Kidney epithelial cell (primary cell): ENCODE measurements at regions not wholly inside any gene's neighbourhood (a gene's known extent, or its start where the extent isn't known, plus 50 kb on each side); places are given as distances from the start of the nearest gene placed in this dataset.
"Not testable (repeated sequence)": the region's sequence is repeated elsewhere in the genome, so short reads cannot be mapped to it uniquely, and the experiment has no call there.

ENCODE experiments used
- DNase-seq: peaks from one replicate; pipeline ENCODE4 v3.0.0-alpha.2; 2010; ENCODE audit warnings: low read depth
- H3K27me3 ChIP-seq: 2 replicates; pipeline ENCODE4 v1.6.0; 2011; ENCODE audit warnings: low read length; ENCODE audit not compliant: control insufficient read depth, insufficient read depth
- H3K36me3 ChIP-seq: 2 replicates; pipeline ENCODE4 v1.5.1; 2011; ENCODE audit warnings: low read length; ENCODE audit not compliant: control insufficient read depth, insufficient read depth
- H3K4me3 ChIP-seq: 2 replicates; pipeline ENCODE4 v1.5.1; 2011; ENCODE audit warnings: low read depth, mild to moderate bottlenecking, control low read depth, low read length
- TF ChIP-seq, protein P1 (sequence below): IDR thresholded peaks from 2 replicates; pipeline ENCODE4 v1.5.1; 2011; ENCODE audit warnings: mild to moderate bottlenecking, moderate library complexity, low read length, control low read depth, inconsistent platforms; ENCODE audit not compliant: insufficient read depth, poor library complexity, severe bottlenecking

DNA sequence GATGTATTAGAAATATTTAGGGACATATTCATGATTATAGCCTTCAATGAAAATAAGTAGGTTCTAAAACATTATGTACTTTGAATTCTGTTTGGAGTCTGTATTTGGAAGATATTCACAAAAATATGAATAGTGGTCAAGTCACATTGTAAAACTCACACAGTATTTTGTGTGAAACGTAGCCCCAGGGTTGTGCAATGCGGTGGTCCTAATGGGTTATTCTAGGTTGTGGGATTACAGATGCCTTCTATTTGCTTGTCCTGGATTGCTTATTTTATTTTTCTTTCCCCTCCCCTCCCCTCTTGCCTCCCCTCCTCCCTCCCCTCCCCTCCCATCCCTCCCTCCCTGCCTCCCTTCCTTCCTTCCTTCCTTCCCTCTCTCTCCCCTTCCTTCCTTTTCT, 93.7 kb upstream of the THUMPD2 start:
- no peak for DNase-seq
- Histone ChIP-seq H3K27me3 (no peaks in the 10 kb centered on the region), H3K4me3 (no peak overlapping the region), H3K36me3 (no peaks in the 10 kb centered on the region)
- TF ChIP-seq, protein P1, sequence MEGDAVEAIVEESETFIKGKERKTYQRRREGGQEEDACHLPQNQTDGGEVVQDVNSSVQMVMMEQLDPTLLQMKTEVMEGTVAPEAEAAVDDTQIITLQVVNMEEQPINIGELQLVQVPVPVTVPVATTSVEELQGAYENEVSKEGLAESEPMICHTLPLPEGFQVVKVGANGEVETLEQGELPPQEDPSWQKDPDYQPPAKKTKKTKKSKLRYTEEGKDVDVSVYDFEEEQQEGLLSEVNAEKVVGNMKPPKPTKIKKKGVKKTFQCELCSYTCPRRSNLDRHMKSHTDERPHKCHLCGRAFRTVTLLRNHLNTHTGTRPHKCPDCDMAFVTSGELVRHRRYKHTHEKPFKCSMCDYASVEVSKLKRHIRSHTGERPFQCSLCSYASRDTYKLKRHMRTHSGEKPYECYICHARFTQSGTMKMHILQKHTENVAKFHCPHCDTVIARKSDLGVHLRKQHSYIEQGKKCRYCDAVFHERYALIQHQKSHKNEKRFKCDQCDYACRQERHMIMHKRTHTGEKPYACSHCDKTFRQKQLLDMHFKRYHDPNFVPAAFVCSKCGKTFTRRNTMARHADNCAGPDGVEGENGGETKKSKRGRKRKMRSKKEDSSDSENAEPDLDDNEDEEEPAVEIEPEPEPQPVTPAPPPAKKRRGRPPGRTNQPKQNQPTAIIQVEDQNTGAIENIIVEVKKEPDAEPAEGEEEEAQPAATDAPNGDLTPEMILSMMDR, result no peak

DNA sequence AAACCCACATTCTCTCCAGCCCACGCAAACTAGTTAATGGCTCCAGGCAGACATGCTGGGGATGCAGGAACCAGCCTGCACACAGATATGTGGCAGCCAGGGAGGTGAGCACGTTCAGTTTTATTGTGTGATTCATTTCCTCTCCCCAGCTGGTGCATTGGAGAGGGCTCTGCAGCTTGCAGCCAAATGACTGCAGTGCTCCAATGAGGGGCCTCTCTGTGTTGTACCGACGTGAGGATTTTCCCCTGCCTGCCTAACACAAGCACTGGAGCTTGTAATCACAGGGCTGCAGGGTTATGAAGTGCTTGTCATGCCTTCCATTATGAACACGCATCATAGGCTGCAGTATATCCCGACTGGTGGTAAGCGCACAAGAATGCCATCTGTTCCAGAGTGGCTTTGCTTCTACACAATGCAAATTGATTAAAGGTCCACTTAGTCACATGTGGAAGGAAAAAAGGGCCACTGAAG, 92.3 kb upstream of the THUMPD2 start:
- peak; percentile 62 for DNase-seq
- Histone ChIP-seq H3K4me3 (no peak overlapping the region), H3K27me3 (no peaks in the 10 kb centered on the region), H3K36me3 (no peaks in the 10 kb centered on the region)
- TF ChIP-seq, protein P1, result no peak

DNA sequence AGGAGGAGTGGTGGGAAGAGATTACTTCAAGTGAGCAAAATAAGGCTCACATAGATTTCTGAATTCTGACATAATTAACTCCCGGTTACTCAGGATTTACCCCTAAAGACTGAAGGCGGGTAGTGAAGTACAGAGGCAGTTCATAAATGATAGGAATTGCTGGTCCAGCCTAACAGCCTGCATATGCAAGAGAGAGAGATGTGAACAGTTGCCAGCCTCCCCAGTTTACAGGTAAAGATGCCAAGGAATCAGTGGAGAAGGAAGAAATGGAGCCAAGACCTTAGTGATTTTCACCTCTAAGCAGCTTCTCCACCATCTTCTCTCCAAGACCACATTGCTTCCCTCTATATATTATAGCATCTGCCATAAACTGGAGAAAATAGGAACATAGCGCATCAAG, 91.8 kb upstream of the THUMPD2 start:
- no peak overlapping the region for H3K4me3 ChIP-seq
- no peaks in the 10 kb centered on the region for H3K36me3 ChIP-seq
- TF ChIP-seq, protein P1, result no peak
- no peaks in the 10 kb centered on the region for H3K27me3 ChIP-seq
- no peak for DNase-seq

DNA sequence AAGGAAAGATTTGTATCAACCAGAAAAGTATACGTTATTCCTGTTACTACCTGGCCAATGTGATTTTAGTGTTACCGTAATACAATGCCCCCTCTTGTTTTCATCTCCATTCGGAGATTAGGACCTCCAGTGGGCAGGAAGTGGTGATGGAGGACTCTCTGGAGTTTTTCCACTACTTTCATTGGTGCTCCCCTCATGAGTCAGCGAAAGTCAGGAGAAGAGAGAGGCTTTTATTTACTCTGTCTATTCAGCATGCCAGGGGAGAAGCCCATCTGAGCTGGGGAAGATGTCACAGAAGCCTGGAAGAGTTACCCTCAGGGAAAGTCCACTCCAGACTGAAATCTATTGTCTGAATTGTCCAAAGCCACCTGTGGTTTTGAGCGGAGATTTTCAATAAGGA, 88.2 kb upstream of the THUMPD2 start:
- H3K36me3 ChIP-seq, result no peaks in the 10 kb centered on the region
- no peak for DNase-seq
- H3K27me3 ChIP-seq, result no peaks in the 10 kb centered on the region
- TF ChIP-seq, protein P1, result no peak
- H3K4me3 ChIP-seq, result no peak overlapping the region

DNA sequence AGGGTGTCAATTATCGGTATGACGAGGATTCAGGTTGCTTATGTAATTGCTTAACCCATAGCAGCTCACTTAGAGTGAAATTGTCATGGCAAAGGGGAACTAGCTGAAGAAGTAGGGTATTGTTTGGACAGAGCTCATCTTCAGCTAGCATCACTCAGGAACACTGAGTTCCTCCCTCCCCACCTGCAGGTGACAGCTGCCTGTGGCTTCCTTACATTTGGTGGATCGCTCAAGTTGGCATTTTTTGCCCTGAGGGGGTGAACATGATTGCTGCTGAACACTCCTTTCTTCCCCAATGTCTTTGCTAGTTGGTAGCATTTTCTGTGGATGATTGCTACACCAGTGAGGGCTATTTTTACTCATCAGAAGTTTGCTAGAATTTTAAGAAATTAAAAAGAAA, 86.7 kb upstream of the THUMPD2 start:
- no peak overlapping the region for H3K4me3 ChIP-seq
- H3K27me3 ChIP-seq, result no peaks in the 10 kb centered on the region
- DNase-seq, result no peak
- TF ChIP-seq, protein P1, result no peak
- H3K36me3 ChIP-seq, result no peaks in the 10 kb centered on the region

DNA sequence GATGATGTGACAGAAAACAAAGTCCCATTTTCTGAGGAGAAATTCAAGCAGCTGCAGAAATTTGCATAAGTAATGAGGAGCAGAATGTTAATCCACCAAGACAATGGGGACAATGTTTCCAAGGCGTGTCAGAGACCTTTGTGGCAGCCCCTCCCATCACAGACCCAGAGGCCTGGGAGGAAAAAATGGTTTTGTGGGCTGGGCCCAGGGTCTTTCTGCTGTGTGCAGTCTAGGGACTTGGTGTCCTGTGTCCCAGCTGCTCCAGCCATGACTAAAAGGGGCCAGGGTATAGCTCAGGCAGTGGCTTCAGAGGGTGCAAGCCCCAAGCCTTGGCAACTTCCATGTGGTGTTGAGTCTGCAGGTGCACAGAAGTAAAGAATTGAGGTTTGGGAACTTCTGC, 84.6 kb upstream of the THUMPD2 start:
- not testable (repeated sequence) for DNase-seq, H3K4me3 ChIP-seq, H3K36me3 ChIP-seq, H3K27me3 ChIP-seq
